Left lobe of liver (tissue), 2 donors: ENCODE measurements at regions not wholly inside any gene's neighbourhood (a gene's known extent, or its start where the extent isn't known, plus 50 kb on each side); places are given as distances from the start of the nearest gene placed in this dataset.

Experiments
- ATAC-seq: fragments of 200-7000 bp; cut with Tn5 transposase; one replicate; pipeline ENCODE4 v1.9.1; 2020; ENCODE audit warnings: mild to moderate bottlenecking, moderate library complexity
- DNase-seq: peaks from one replicate; pipeline ENCODE4 v3.0.0-alpha.2; 2020; ENCODE audit warnings: low spot score
- donor health status: DM: no; HTN: no; CAD: no; lungs with moderate emphysema.
- donor health status: DM: no; HTN: yes; CAD: no.

GRCh38 chr18:42305869-42306593 lies 351.0 kb downstream of the PIK3C3 start:
- no peak for DNase-seq
- ATAC-seq: no peak

GRCh38 chr18:42306594-42306980 lies 351.6 kb downstream of the PIK3C3 start:
- DNase-seq (no peak), ATAC-seq (no peak)

GRCh38 chr18:42310956-42311355 lies 355.9 kb downstream of the PIK3C3 start:
- ATAC-seq (no peak), DNase-seq (no peak)

- no peak for ATAC-seq
- DNase-seq: no peak
These were observed 371.7 kb downstream of the PIK3C3 start for GRCh38 chr18:42326752-42327151.

GRCh38 chr18:42328931-42329330 lies 373.9 kb downstream of the PIK3C3 start:
- DNase-seq (peak; percentile 54), ATAC-seq (peak; percentile 82)

GRCh38 chr18:42330296-42330695 lies 375.3 kb downstream of the PIK3C3 start:
- DNase-seq: no peak
- ATAC-seq: no peak

- DNase-seq: no peak
These were observed 378.5 kb downstream of the PIK3C3 start for GRCh38 chr18:42333558-42333957.

GRCh38 chr18:42334931-42335330 lies 379.9 kb downstream of the PIK3C3 start:
- ATAC-seq (no peak), DNase-seq (no peak)

More at GRCh38 chr18:42333558-42333957, 378.5 kb downstream of the PIK3C3 start:
- ATAC-seq: no peak

- no peak for DNase-seq
- no peak for ATAC-seq
These were observed 381.1 kb downstream of the PIK3C3 start for GRCh38 chr18:42336139-42336538.

- DNase-seq: peak; percentile 69
- peak; percentile 31 for ATAC-seq
These were observed 382.3 kb downstream of the PIK3C3 start for GRCh38 chr18:42337337-42337736.

GRCh38 chr18:42338683-42339082 lies 383.6 kb downstream of the PIK3C3 start:
- ATAC-seq (peak; percentile 31), DNase-seq (no peak)

- peak; percentile 64 for ATAC-seq
- DNase-seq: peak; percentile 53
These were observed 384.3 kb downstream of the PIK3C3 start for GRCh38 chr18:42339372-42339771.

GRCh38 chr18:42340423-42341009 lies 385.5 kb downstream of the PIK3C3 start:
- DNase-seq: peak; percentile 79
- peak; percentile 66 for ATAC-seq

- DNase-seq (no peak), ATAC-seq (no peak)
These were observed 386.4 kb downstream of the PIK3C3 start for GRCh38 chr18:42341423-42341822.

- ATAC-seq (peak; percentile 95), DNase-seq (peak; percentile 82)
These were observed 393.7 kb downstream of the PIK3C3 start for GRCh38 chr18:42348722-42349121.

GRCh38 chr18:42351455-42351854 lies 396.4 kb downstream of the PIK3C3 start:
- ATAC-seq: no peak
- DNase-seq: no peak

GRCh38 chr18:42360716-42361115 lies 405.7 kb downstream of the PIK3C3 start:
- ATAC-seq (no peak), DNase-seq (no peak)

- ATAC-seq (no peak), DNase-seq (no peak)
These were observed 408.7 kb downstream of the PIK3C3 start for GRCh38 chr18:42363446-42364441.

GRCh38 chr18:42364766-42365165 lies 409.7 kb downstream of the PIK3C3 start:
- ATAC-seq: no peak
- no peak for DNase-seq

GRCh38 chr18:42365591-42365990 lies 410.6 kb downstream of the PIK3C3 start:
- no peak for ATAC-seq
- DNase-seq: no peak

GRCh38 chr18:42373584-42373983 lies 418.6 kb downstream of the PIK3C3 start:
- no peak for ATAC-seq
- no peak for DNase-seq
